Ovary (tissue), 7 donors: ENCODE measurements at regions not wholly inside any gene's neighbourhood (a gene's known extent, or its start where the extent isn't known, plus 50 kb on each side); places are given as distances from the start of the nearest gene placed in this dataset.

Source experiments
- DNase-seq, 5 donors: peaks; one replicate each; pipeline ENCODE4 v3.0.0-alpha.2; 2019 to 2020
- H3K27ac ChIP-seq, 2 donors: fragments of 200-600 bp; one replicate each; pipeline versions ENCODE4 v1.5.1 to v1.8.0; 2019 to 2022
- H3K27me3 ChIP-seq: fragments of 200-600 bp; one replicate; pipeline ENCODE4 v1.8.0; 2022
- H3K36me3 ChIP-seq: fragments of 200-600 bp; sonication (generic); one replicate; pipeline ENCODE4 v1.5.1; 2019
- H3K4me1 ChIP-seq: one replicate; pipeline ENCODE4 v1.8.1; 2013; ENCODE audit warnings: mild to moderate bottlenecking, moderate library complexity; ENCODE audit not compliant: insufficient read depth
- H3K4me3 ChIP-seq: fragments of 200-600 bp; sonication (generic); one replicate; pipeline ENCODE4 v1.5.1; 2017
- H3K9me3 ChIP-seq, 2 donors: fragments of 200-600 bp in 1 of 2; sonication (generic) in 1 of 2; one replicate each; pipeline versions ENCODE4 v1.5.1 to v1.8.1; 2013 to 2019; ENCODE audit warnings: mild to moderate bottlenecking in 1 of 2, moderate library complexity in 1 of 2
- EP300 ChIP-seq: sonication (generic); formaldehyde crosslinking; IDR thresholded peaks from one replicate; pipeline ENCODE4 v1.6.1; 2017; ENCODE audit warnings: antibody characterized with exemption
- POLR2A ChIP-seq: fragments of 450-650 bp; IDR thresholded peaks from one replicate; pipeline ENCODE4 v1.6.1; 2017; ENCODE audit warnings: antibody characterized with exemption, mild to moderate bottlenecking, moderate library complexity
- whole genome bisulfite sequencing, 3 donors: extraction: QIAGEN DNeasy Blood & Tissue Kit in 1 of 3; methylation state at CpG; one replicate each; pipeline versions ENCODE4 v1.1.5 to v1.1.7; 2013 to 2017; 5-methylcytosine and 5-hydroxymethylcytosine counted together
- intact Hi-C, 4 donors: fragments of 100-400 bp; cut with DNase I; formaldehyde crosslinking; loops; one replicate each; pipeline versions ENCODE4 v1.11.0 to v1.15.1; 2022 to 2023
- TF ChIP-seq, protein P1 (sequence below), 3 donors: fragments of 450-650 bp in 2 of 3; fragments of 200-600 bp in 1 of 3; IDR thresholded peaks; one replicate each; pipeline versions ENCODE4 v1.5.1 to v1.8.0; 2016 to 2022; ENCODE audit warnings: antibody characterized with exemption in 3 of 3, mild to moderate bottlenecking in 1 of 3
- donor health status: DM: no; HTN: no; CAD: no; lungs with moderate emphysema.
- donor health status: DM: no; HTN: no; CAD: no.
- donor health status: Bipolar disorder and iron deficiency.
- donor health status: DM: no; HTN: no; CAD: no.
- donor health status: DM: yes; HTN: yes; CAD: no.

DNA sequence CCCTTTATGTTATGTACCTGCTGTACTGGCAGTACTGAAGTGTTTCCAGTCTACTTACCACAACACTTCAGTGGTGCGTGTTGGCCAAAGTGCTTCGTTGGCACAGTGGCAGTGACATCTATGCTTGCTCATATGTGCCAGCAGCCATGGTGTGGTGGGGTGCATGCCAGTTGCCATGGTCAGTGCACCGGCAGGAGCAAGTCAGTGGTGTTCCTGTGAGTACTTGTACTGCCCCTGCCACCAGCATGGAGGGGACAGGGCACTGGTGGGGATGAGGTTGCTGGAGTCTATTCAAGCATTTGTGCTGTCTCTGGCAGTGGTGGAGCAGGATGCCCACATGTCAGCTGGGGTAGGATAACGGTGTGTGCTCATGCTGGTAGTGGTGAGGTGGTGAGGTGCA is 800.0 kb downstream of the TRHDE start:
- no peak for DNase-seq
- H3K36me3 ChIP-seq, result no peaks in the 10 kb centered on the region
- H3K9me3 ChIP-seq, result no peaks in the 10 kb centered on the region
- no peak overlapping the region for H3K27ac ChIP-seq
- intact Hi-C loops, result loop anchor here in 1 of 4 donors (2.0 kb wide), 1 partner anchor 31 kb away; no protein-coding TSS in a partner anchor
- H3K27me3 ChIP-seq, result no peaks in the 10 kb centered on the region
- TF ChIP-seq POLR2A (no peak), EP300 (no peak)
- TF ChIP-seq, protein P1, sequence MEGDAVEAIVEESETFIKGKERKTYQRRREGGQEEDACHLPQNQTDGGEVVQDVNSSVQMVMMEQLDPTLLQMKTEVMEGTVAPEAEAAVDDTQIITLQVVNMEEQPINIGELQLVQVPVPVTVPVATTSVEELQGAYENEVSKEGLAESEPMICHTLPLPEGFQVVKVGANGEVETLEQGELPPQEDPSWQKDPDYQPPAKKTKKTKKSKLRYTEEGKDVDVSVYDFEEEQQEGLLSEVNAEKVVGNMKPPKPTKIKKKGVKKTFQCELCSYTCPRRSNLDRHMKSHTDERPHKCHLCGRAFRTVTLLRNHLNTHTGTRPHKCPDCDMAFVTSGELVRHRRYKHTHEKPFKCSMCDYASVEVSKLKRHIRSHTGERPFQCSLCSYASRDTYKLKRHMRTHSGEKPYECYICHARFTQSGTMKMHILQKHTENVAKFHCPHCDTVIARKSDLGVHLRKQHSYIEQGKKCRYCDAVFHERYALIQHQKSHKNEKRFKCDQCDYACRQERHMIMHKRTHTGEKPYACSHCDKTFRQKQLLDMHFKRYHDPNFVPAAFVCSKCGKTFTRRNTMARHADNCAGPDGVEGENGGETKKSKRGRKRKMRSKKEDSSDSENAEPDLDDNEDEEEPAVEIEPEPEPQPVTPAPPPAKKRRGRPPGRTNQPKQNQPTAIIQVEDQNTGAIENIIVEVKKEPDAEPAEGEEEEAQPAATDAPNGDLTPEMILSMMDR (IDR thresholded peaks at IDR 0.05), result no peak
- no peaks in the 10 kb centered on the region for H3K4me1 ChIP-seq
- 84 to 93% (median 92%) methylated on average over 4 of the region's 4 CpGs for WGBS, 3 donors
- H3K4me3 ChIP-seq, result no peak overlapping the region

DNA sequence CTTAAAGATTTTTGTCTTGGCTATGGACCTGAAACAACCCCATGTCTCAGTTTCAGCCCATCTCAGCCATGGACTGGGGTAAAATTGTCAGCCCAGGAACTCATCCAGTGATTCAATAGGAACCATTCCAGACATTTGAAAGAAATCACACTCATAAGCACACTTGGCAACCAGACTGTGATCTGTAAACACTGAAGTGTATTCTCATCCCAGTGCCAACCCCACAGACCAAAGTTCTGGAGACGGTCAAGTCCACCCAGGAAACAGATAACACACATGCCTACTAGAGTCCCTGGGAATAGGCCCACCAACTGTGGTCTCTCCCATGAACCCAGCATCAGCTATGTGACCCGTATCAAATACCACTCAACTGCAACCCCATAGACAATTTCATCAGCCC is 804.6 kb downstream of the TRHDE start:
- 84 to 90% (median 89%) methylated on average over 2 of the region's 2 CpGs for WGBS, 3 donors
- no peak for DNase-seq
- no peaks in the 10 kb centered on the region for H3K27me3 ChIP-seq
- no peaks in the 10 kb centered on the region for H3K4me1 ChIP-seq
- no peaks in the 10 kb centered on the region for H3K9me3 ChIP-seq
- no peaks in the 10 kb centered on the region for H3K36me3 ChIP-seq
- intact Hi-C loops, result no loop called here
- no peak overlapping the region for H3K4me3 ChIP-seq
- TF ChIP-seq POLR2A, result no peak
- no peak for TF ChIP-seq EP300
- H3K27ac ChIP-seq, result no peak overlapping the region

DNA sequence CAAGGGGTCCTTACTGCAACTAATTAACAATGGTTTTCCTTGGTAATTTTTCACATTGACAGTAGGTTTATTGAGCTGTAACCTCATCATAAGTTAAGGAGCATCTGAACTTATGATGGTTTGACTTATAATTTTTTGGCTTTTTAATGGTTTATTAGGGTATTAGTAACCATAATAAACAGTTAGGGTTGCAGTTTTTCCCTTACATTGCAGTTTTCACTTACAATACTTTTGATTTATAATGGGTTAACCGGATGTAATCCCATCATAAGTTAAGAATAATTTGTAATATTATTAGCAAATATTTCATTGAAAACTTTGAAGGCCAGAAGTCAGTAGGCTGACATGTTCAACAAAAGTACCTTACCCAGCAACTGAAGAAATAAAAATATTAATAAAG is 811.6 kb downstream of the TRHDE start:
- no peak for TF ChIP-seq EP300
- Histone ChIP-seq H3K36me3 (no peaks in the 10 kb centered on the region), H3K4me1 (no peaks in the 10 kb centered on the region), H3K27me3 (no peaks in the 10 kb centered on the region), H3K27ac (no peak overlapping the region), H3K9me3 (no peaks in the 10 kb centered on the region), H3K4me3 (no peak overlapping the region)
- DNase-seq, result no peak
- intact Hi-C loops, result no loop called here
- WGBS, 3 donors, result 73 to 85% (median 80%) methylated on average over 1 of the region's 1 CpG

DNA sequence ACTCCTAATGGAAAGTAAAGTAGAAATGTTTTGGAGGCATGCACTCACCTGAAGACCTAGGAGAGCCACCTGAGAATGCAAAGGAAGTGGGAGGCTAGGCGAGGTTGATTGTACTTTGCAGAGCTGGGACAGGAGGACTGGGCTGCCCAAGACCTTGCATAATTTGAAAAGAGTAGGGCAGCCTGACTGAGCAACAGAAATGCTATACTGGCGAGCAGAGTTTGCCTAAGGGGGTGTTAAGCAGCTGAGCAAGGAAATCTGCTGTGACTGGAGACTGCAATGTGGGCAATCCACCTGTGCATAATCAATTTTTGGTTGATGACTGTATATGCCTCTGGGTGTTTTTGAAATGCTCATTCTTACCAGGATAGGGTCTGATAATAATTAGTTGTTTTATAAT is 834.1 kb downstream of the TRHDE start:
- Histone ChIP-seq H3K36me3 (no peaks in the 10 kb centered on the region), H3K27ac (no peak overlapping the region), H3K9me3 (no peaks in the 10 kb centered on the region), H3K4me1 (no peaks in the 10 kb centered on the region), H3K27me3 (no peaks in the 10 kb centered on the region), H3K4me3 (no peak overlapping the region)
- TF ChIP-seq EP300, result no peak
- TF ChIP-seq POLR2A, result no peak
- TF ChIP-seq, protein P1 (IDR thresholded peaks at IDR 0.05), result no peak
- no peak for DNase-seq
- 67 to 73% (median 69%) methylated on average over 2 of the region's 2 CpGs for WGBS, 3 donors
- intact Hi-C loops, result no loop called here

DNA sequence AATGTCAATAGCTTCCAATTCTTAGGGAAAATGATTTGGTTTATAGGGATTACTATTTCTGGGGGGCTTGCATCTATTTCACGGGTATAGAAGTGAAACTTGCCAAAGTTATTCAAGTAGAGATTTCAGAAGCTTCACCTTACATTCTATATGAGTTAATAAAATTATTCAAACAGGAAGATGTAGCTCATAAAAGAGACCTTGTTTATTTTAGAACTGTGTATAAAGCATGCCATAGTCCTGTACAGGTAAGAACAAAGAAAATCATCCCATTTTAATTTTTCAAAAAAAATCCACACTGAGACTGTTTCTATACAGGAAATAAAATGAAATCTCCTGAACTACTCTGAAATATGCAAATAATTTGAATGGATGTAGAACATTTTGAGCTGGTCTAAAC is 834.7 kb downstream of the TRHDE start:
- DNase-seq, result no peak
- WGBS, 3 donors, result 60 to 78% (median 62%) methylated on average over 1 of the region's 1 CpG
- no peaks in the 10 kb centered on the region for H3K36me3 ChIP-seq
- no peak for TF ChIP-seq EP300
- no peak for TF ChIP-seq POLR2A
- no peak overlapping the region for H3K27ac ChIP-seq
- no peak overlapping the region for H3K4me3 ChIP-seq
- H3K9me3 ChIP-seq, result no peaks in the 10 kb centered on the region
- H3K4me1 ChIP-seq, result no peaks in the 10 kb centered on the region
- no peaks in the 10 kb centered on the region for H3K27me3 ChIP-seq
- intact Hi-C loops, result no loop called here

DNA sequence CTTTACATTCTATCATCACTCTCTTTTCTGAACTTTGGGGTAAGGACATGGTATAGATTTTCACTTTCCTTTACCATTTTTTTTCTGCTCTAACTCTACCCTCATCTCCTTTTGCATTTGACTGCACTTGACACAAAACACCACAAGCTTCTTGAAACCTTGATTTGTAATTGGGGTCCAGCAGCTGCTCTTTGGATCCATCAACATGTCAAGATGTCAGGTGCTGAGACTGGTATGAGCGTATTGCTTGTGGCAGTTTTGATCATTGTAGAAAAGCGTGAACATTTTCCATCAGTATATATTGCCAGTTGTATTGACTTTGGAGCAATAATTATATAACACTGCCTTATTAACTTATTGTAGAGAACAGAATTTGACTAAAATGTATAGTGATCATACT is 838.6 kb downstream of the TRHDE start:
- 95 to 97% (median 96%) methylated on average over 2 of the region's 2 CpGs for WGBS, 3 donors
- H3K9me3 ChIP-seq, result no peaks in the 10 kb centered on the region
- no peak for TF ChIP-seq POLR2A
- TF ChIP-seq EP300, result no peak
- TF ChIP-seq, protein P1 (IDR thresholded peaks at IDR 0.05), result no peak
- H3K27ac ChIP-seq, result no peak overlapping the region
- DNase-seq, result no peak
- no peaks in the 10 kb centered on the region for H3K27me3 ChIP-seq
- H3K36me3 ChIP-seq, result no peaks in the 10 kb centered on the region
- H3K4me3 ChIP-seq, result no peak overlapping the region
- intact Hi-C loops, result no loop called here
- no peaks in the 10 kb centered on the region for H3K4me1 ChIP-seq
